Tibial nerve (tissue), 4 donors: ENCODE measurements at regions not wholly inside any gene's neighbourhood (a gene's known extent, or its start where the extent isn't known, plus 50 kb on each side); places are given as distances from the start of the nearest gene placed in this dataset.
"Not testable (repeated sequence)": the region's sequence is repeated elsewhere in the genome, so short reads cannot be mapped to it uniquely, and the experiment has no call there.

ENCODE experiments used
- DNase-seq, 2 donors: peaks; one replicate each; pipeline ENCODE4 v3.0.0-alpha.2; 2019; ENCODE audit warnings: low spot score in 2 of 2
- H3K27ac ChIP-seq, 4 donors: fragments of 200-600 bp; sonication (generic) in 3 of 4; one replicate each; pipeline ENCODE4 v1.5.1; 2017 to 2019; ENCODE audit warnings: mild to moderate bottlenecking in 1 of 4
- H3K27me3 ChIP-seq, 2 donors: fragments of 200-600 bp; sonication (generic) in 1 of 2; one replicate each; pipeline versions ENCODE4 v1.5.1 to v1.6.0; 2017 to 2019
- H3K36me3 ChIP-seq, 3 donors: fragments of 200-600 bp; sonication (generic); one replicate each; pipeline ENCODE4 v1.5.1; 2018 to 2019
- H3K4me1 ChIP-seq, 4 donors: fragments of 200-600 bp; sonication (generic) in 3 of 4; one replicate each; pipeline ENCODE4 v1.5.1; 2017 to 2019
- H3K4me3 ChIP-seq, 4 donors: fragments of 200-600 bp; sonication (generic) in 3 of 4; one replicate each; pipeline ENCODE4 v1.5.1; 2017 to 2019; ENCODE audit warnings: mild to moderate bottlenecking in 1 of 4, moderate library complexity in 1 of 4
- H3K9me3 ChIP-seq, 4 donors: fragments of 200-600 bp; sonication (generic) in 3 of 4; one replicate each; pipeline ENCODE4 v1.5.1; 2017 to 2019
- EP300 ChIP-seq, 2 donors: sonication (generic); formaldehyde crosslinking; IDR thresholded peaks; one replicate each; pipeline ENCODE4 v1.6.1; 2017; ENCODE audit warnings: antibody characterized with exemption in 2 of 2, mild to moderate bottlenecking in 1 of 2
- POLR2A ChIP-seq, 2 donors: fragments of 450-650 bp; IDR thresholded peaks; one replicate each; pipeline ENCODE4 v1.6.1; 2017; ENCODE audit warnings: antibody characterized with exemption in 2 of 2, mild to moderate bottlenecking in 2 of 2, moderate library complexity in 2 of 2
- WGBS, 2 donors: methylation state at CpG; one replicate each; pipeline ENCODE4 v1.1.5; 2018; 5-methylcytosine and 5-hydroxymethylcytosine counted together
- TF ChIP-seq, protein P1 (sequence below), 5 experiments: fragments of 200-600 bp in 3 of 5; fragments of 450-650 bp in 2 of 5; sonication (generic) in 3 of 5; IDR thresholded peaks; one replicate each; pipeline ENCODE4 v1.5.1; 2016 to 2019; ENCODE audit warnings: antibody characterized with exemption in 5 of 5, mild to moderate bottlenecking in 3 of 5, moderate library complexity in 2 of 5

- Histone ChIP-seq H3K4me1 (no peaks in the 10 kb centered on the region), H3K36me3 (no peaks in the 10 kb centered on the region), H3K9me3 (peaks cover 0 to 27% (median 0%) of the 10 kb centered on the region in 4 donors), H3K27ac (no peak overlapping the region), H3K4me3 (no peak overlapping the region), H3K27me3 (no peaks in the 10 kb centered on the region)
- TF ChIP-seq, protein P1, sequence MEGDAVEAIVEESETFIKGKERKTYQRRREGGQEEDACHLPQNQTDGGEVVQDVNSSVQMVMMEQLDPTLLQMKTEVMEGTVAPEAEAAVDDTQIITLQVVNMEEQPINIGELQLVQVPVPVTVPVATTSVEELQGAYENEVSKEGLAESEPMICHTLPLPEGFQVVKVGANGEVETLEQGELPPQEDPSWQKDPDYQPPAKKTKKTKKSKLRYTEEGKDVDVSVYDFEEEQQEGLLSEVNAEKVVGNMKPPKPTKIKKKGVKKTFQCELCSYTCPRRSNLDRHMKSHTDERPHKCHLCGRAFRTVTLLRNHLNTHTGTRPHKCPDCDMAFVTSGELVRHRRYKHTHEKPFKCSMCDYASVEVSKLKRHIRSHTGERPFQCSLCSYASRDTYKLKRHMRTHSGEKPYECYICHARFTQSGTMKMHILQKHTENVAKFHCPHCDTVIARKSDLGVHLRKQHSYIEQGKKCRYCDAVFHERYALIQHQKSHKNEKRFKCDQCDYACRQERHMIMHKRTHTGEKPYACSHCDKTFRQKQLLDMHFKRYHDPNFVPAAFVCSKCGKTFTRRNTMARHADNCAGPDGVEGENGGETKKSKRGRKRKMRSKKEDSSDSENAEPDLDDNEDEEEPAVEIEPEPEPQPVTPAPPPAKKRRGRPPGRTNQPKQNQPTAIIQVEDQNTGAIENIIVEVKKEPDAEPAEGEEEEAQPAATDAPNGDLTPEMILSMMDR (IDR thresholded peaks at IDR 0.05) = no peak
- TF ChIP-seq POLR2A (IDR thresholded peaks at IDR 0.05) = no peak
- DNase-seq = no peak
- WGBS, 2 donors = 74 to 75% methylated on average over 2 of the region's 2 CpGs
These were observed 176.6 kb upstream of the VIPR2 start for GRCh38 chr7:159321278-159321677.

DNA sequence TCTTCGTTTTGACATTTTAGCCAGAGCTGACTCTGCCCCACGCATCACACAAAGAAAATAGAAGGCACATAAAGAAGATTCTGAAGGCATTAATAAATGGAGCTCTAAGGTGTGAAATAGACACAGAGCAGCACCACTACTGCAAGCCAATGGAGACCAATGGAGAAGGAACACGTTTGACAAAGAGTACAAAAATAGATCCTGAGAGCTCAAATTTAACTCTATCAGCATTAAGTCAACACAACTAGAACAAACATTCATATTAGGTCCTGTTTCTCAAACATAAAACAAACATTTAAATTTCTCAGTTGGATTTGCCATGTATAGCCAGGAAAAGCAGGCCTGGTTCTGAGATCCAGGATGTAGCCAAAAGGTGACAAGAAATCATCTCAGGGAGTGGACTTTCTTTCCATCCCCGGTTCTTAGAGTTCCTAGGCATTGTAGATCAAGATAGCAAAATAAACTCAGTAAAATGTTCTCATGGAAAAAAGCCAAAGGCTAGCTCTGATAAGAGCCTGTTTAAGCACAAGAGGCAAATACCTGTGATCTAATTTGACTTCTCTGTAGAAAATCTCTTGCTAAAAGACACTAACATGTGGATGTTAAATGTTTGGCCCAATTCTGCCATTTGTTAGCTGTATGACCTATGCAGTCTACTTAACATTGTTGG is 174.2 kb upstream of the VIPR2 start:
- WGBS, 2 donors = 43 to 51% methylated on average over 4 of the region's 4 CpGs
- H3K4me3 ChIP-seq = no peak overlapping the region
- H3K27ac ChIP-seq = no peak overlapping the region
- no peaks in the 10 kb centered on the region for H3K36me3 ChIP-seq
- H3K9me3 ChIP-seq = peaks cover 0 to 22% (median 0%) of the 10 kb centered on the region in 4 donors
- no peaks in the 10 kb centered on the region for H3K4me1 ChIP-seq
- H3K27me3 ChIP-seq = no peaks in the 10 kb centered on the region
- TF ChIP-seq, protein P1 (IDR thresholded peaks at IDR 0.05) = no peak
- no peak for TF ChIP-seq EP300 (IDR thresholded peaks at IDR 0.05)
- TF ChIP-seq POLR2A (IDR thresholded peaks at IDR 0.05) = no peak
- DNase-seq = no peak

GRCh38 chr7:159317294-159317693 is 172.6 kb upstream of the VIPR2 start:
- TF ChIP-seq, protein P1 (IDR thresholded peaks at IDR 0.05) = no peak
- no peak for TF ChIP-seq EP300 (IDR thresholded peaks at IDR 0.05)
- TF ChIP-seq POLR2A (IDR thresholded peaks at IDR 0.05) = no peak
- H3K4me1 ChIP-seq = no peaks in the 10 kb centered on the region
- no peaks in the 10 kb centered on the region for H3K36me3 ChIP-seq
- H3K27me3 ChIP-seq = no peaks in the 10 kb centered on the region
- H3K4me3 ChIP-seq = no peak overlapping the region
- no peak overlapping the region for H3K27ac ChIP-seq
- peaks cover 0 to 22% (median 0%) of the 10 kb centered on the region in 4 donors for H3K9me3 ChIP-seq
- DNase-seq = no peak

DNA sequence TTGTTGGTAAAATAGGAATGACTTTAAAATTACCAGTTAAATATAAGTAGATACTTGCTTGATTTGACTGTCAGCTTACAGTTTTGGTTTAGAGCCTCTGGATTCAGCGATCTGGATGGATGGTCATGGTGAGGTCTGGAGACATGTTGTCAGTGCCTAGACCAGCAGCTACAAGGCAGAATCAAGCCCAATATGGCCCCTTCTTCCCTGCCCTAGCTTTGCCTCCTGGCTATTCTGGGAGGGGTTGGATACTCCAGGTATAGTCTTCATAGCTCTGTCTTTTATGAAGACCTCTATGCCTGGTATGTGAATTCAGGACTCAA is 166.5 kb upstream of the VIPR2 start:
- DNase-seq = no peak
- H3K27me3 ChIP-seq = no peaks in the 10 kb centered on the region
- WGBS, 2 donors = 93 to 95% methylated on average over 1 of the region's 1 CpG
- no peak overlapping the region for H3K27ac ChIP-seq
- no peaks in the 10 kb centered on the region for H3K4me1 ChIP-seq
- TF ChIP-seq, protein P1 (IDR thresholded peaks at IDR 0.05) = no peak
- TF ChIP-seq POLR2A (IDR thresholded peaks at IDR 0.05) (no peak), EP300 (IDR thresholded peaks at IDR 0.05) (no peak)
- no peak overlapping the region for H3K4me3 ChIP-seq
- no peaks in the 10 kb centered on the region for H3K36me3 ChIP-seq
- no peaks in the 10 kb centered on the region for H3K9me3 ChIP-seq

DNA sequence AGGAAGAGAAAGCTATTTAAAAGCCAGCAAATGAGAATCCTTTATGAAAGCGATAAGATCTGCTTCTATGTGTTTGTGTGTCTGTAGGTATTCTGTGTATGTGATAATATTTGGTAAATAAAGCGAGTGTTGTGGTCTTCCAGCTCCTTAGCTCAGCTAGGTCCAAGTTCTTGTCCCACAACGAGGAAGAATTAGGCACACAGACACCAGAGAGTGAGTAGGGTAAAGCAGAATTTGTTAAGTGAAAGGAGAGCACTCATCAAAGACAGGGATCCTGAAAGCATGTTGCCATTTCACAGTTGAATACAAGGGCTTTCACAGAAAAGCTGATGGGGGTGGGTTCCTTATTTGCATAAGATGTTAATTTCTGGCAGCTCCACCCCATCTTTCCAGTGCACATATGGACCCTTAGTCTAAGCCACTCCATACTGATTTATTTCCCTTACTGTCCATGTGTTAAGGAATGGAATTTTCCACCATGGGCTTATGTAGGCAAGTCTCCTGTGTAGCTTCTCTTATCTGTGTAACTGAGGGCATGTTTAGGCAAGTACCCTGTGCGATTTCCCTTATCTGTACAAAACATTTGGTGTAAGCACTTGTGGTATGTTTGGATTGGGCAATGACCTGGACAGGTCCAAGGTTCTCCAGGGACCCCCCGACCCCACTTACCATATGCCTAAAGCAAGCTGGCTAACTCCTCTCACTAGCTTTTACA is 165.9 kb upstream of the VIPR2 start:
- Histone ChIP-seq H3K36me3 (no peaks in the 10 kb centered on the region), H3K27ac (no peak overlapping the region), H3K4me3 (no peak overlapping the region), H3K9me3 (no peaks in the 10 kb centered on the region), H3K27me3 (no peaks in the 10 kb centered on the region), H3K4me1 (no peaks in the 10 kb centered on the region)
- TF ChIP-seq, protein P1 (IDR thresholded peaks at IDR 0.05) = no peak
- no peak for TF ChIP-seq POLR2A (IDR thresholded peaks at IDR 0.05)
- no peak for TF ChIP-seq EP300 (IDR thresholded peaks at IDR 0.05)
- WGBS, 2 donors = 46 to 51% methylated on average over 5 of the region's 5 CpGs
- no peak for DNase-seq

DNA sequence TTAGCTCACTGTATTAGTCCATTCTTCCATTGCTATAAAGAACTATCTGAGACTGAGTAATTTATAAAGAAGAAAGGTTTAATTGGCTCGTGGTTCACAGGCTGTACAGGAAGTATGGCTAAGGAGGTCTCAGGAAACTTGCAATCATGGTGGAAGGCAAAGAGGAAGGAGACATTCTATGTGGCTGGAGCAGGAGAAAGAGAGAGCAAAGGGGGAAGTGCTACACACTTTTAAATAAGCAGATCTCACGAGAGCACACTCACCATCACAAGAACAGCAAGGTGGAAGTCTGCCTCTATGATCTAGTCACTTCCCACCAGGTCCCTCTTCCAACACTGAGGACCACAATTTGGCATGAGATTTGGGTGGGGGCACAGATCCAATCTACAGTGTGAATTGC is 164.5 kb upstream of the VIPR2 start:
- not testable (repeated sequence) for H3K4me3 ChIP-seq, DNase-seq, H3K4me1 ChIP-seq, H3K27ac ChIP-seq, H3K9me3 ChIP-seq, H3K27me3 ChIP-seq, H3K36me3 ChIP-seq
- 33 to 51% methylated on average over 2 of the region's 2 CpGs for WGBS, 2 donors
